ENCODE measurements at regions not wholly inside any gene's neighbourhood (a gene's known extent, or its start where the extent isn't known, plus 50 kb on each side); places are given as distances from the start of the nearest gene placed in this dataset.

- TF ChIP-seq Cebpa-rat (IDR thresholded peaks at IDR 0.05) = no peak
- no peak overlapping the region for H3K4me2 ChIP-seq
- no peak overlapping the region for H3K9ac ChIP-seq
- H3K36me3 ChIP-seq = no peaks in the 10 kb centered on the region
- no peaks in the 10 kb centered on the region for H3K9me3 ChIP-seq (replicated peaks in 1 of 11)
- no peaks in the 10 kb centered on the region for H3K27me3 ChIP-seq
- no peak overlapping the region for H3K4me3 ChIP-seq
- no peaks in the 10 kb centered on the region for H3K4me1 ChIP-seq
- no peak overlapping the region for H3K27ac ChIP-seq
- H4K20me1 ChIP-seq = no peaks in the 10 kb centered on the region
These were observed 278.1 kb downstream of the ICE1 start for GRCh38 chr5:5700549-5700948.

- Histone ChIP-seq H3K36me3 (no peaks in the 10 kb centered on the region), H3K9me3 (replicated peaks in 1 of 11) (no peaks in the 10 kb centered on the region), H3K27me3 (no peaks in the 10 kb centered on the region), H3K4me1 (no peaks in the 10 kb centered on the region), H3K9ac (no peak overlapping the region), H3K4me2 (no peak overlapping the region), H3K4me3 (no peak overlapping the region), H3K27ac (no peak overlapping the region), H4K20me1 (no peaks in the 10 kb centered on the region)
- TF ChIP-seq Cebpa-rat (IDR thresholded peaks at IDR 0.05) = no peak
These were observed 276.6 kb downstream of the ICE1 start for GRCh38 chr5:5699062-5699461.

GRCh38 chr5:5695266-5695665, 272.8 kb downstream of the ICE1 start:
- Histone ChIP-seq H3K4me1 (no peaks in the 10 kb centered on the region), H3K27ac (no peak overlapping the region), H3K27me3 (no peaks in the 10 kb centered on the region), H3K9me3 (replicated peaks in 1 of 11) (no peaks in the 10 kb centered on the region), H3K4me3 (no peak overlapping the region), H3K4me2 (no peak overlapping the region), H3K36me3 (no peaks in the 10 kb centered on the region), H4K20me1 (no peaks in the 10 kb centered on the region), H3K9ac (no peak overlapping the region)
- no peak for TF ChIP-seq Cebpa-rat (IDR thresholded peaks at IDR 0.05)

DNA sequence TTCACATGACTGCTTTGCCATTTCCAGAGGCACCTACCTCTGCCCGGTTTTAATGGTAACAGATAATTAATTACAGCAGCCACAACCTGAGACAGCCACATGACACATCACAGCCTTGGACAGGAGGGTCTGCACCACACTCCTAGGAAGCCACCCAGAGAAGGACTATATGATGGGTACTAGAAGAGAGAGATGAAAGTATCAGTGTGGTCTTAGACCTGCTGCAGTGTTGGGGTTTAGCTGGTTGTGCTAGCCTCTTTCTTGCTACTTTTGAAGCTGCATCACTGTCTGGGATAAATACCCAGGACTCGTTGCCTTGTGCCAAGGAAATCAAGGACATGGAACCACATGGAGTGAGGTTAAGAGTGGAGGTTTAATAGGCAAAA, 266.4 kb downstream of the ICE1 start:
- no peak overlapping the region for H3K4me3 ChIP-seq

DNA sequence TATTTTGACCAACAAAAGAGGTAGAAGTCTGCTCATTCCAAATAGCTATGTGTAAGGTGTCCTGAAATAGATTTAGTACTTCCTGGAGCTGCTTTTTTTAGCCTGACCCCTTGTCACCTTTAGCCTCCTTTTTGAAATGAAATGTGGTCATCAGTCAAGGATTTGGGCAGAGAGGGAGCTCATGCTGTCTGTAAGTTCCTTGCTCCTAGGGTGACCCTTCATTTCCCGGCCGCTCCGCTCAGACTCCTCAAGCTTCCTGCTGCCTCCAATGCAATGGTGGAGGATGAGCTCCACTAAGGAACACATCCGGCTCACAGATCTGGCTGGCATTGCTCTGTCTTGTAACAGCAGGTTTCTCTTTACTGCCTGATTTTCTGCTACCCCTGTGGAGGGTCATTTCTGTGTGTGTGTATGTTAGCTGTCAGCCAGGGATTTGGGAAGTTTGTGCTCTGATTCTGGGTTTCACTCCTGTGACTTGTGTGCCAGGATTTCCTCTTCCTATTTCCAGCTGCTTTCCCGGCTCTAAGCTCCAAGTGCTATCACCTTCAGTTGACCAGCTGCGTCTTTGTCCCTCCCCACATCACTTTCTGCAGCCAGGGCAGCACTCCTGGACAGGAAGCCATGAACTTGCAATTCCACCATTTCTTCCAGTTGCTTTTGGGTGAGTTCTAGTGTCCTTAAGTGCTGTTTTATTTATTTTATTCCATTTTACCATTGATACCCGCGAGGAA, 265.9 kb downstream of the ICE1 start:
- H3K9me3 ChIP-seq (replicated peaks in 1 of 11) = no peaks in the 10 kb centered on the region
- no peak overlapping the region for H3K9ac ChIP-seq
- H3K27ac ChIP-seq = no peak overlapping the region
- no peaks in the 10 kb centered on the region for H3K27me3 ChIP-seq
- peaks cover 0 to 5% (median 0%) of the 10 kb centered on the region in 10 experiments; a peak in 5 of 20 replicates for H3K4me1 ChIP-seq
- H3K4me3 ChIP-seq = no peak overlapping the region
- H3K36me3 ChIP-seq = no peaks in the 10 kb centered on the region
- peak overlapping the region in 3 of 11 experiments; percentile 5 to 40 (median 23); a peak in 2 of 22 replicates for H3K4me2 ChIP-seq
- no peaks in the 10 kb centered on the region for H4K20me1 ChIP-seq
- TF ChIP-seq Cebpa-rat (IDR thresholded peaks at IDR 0.05) = no peak

More for the DNA sequence above, 266.4 kb downstream of the ICE1 start:
- no peaks in the 10 kb centered on the region for H3K27me3 ChIP-seq
- peaks cover 0 to 5% (median 0%) of the 10 kb centered on the region in 10 experiments; a peak in 5 of 20 replicates for H3K4me1 ChIP-seq
- no peak overlapping the region for H3K4me2 ChIP-seq
- no peak overlapping the region for H3K27ac ChIP-seq
- H3K9me3 ChIP-seq (replicated peaks in 1 of 11) = no peaks in the 10 kb centered on the region
- TF ChIP-seq Cebpa-rat (IDR thresholded peaks at IDR 0.05) = no peak
- no peaks in the 10 kb centered on the region for H4K20me1 ChIP-seq
- H3K36me3 ChIP-seq = no peaks in the 10 kb centered on the region
- H3K9ac ChIP-seq = no peak overlapping the region

- Histone ChIP-seq H3K36me3 (no peaks in the 10 kb centered on the region), H3K27me3 (no peaks in the 10 kb centered on the region), H3K9me3 (replicated peaks in 1 of 11) (peaks cover 0 to 5% (median 0%) of the 10 kb centered on the region in 11 experiments; a peak in 1 of 22 replicates), H3K4me1 (peaks cover 0 to 5% (median 0%) of the 10 kb centered on the region in 10 experiments; a peak in 5 of 20 replicates), H3K9ac (no peak overlapping the region), H3K4me3 (no peak overlapping the region), H3K27ac (no peak overlapping the region), H4K20me1 (no peaks in the 10 kb centered on the region), H3K4me2 (no peak overlapping the region)
- TF ChIP-seq Cebpa-rat (IDR thresholded peaks at IDR 0.05) = no peak
These were observed 264.6 kb downstream of the ICE1 start for GRCh38 chr5:5687113-5687512.

DNA sequence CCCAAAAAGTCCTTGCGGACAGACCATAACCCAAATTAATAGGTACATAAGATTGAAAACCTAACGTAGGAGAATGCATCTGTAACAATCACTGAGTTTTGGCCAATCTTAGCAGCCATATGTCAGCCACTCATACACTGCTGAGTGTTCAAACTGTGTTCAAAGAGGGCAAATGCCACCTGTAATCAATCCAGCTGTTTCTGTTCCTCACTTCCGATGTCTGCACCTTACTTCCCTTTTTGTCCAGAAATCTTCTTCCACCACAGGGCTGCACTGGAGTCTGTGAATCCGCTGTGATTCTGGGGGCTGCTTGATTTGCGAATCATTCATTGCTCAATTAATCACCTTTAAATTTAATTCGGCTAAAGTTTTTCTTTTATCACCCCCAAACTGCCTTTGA, 263.9 kb downstream of the ICE1 start:
- no peak overlapping the region for H3K4me2 ChIP-seq
- no peak overlapping the region for H3K27ac ChIP-seq

DNA sequence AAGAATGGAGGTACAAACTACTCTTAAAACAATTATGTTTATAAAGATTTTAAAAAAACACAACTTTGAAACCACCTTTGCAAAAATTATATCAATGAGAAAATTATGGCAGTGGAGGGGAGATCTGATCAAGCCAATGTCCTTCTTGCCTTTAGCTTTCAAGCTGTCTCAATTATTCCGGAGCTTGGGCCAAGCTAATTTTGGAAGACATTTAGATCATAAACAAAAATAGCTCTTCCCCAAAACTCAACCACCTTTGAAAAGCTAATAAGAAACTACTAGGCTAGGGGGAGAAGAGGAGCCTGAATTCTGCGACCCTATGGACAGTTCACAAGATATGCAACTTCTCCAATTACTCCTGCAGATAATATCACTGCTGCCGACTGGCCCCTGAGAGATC, 263.3 kb downstream of the ICE1 start:
- Histone ChIP-seq H4K20me1 (no peaks in the 10 kb centered on the region), H3K27ac (no peak overlapping the region), H3K9me3 (replicated peaks in 1 of 11) (peaks cover 0 to 5% (median 0%) of the 10 kb centered on the region in 11 experiments; a peak in 1 of 22 replicates), H3K4me1 (peaks cover 0 to 5% (median 0%) of the 10 kb centered on the region in 10 experiments; a peak in 5 of 20 replicates), H3K4me3 (no peak overlapping the region), H3K27me3 (no peaks in the 10 kb centered on the region), H3K4me2 (no peak overlapping the region), H3K9ac (no peak overlapping the region), H3K36me3 (no peaks in the 10 kb centered on the region)
- TF ChIP-seq Cebpa-rat (IDR thresholded peaks at IDR 0.05) = no peak

More for the DNA sequence above, 263.9 kb downstream of the ICE1 start:
- Histone ChIP-seq H3K4me1 (peaks cover 0 to 5% (median 0%) of the 10 kb centered on the region in 10 experiments; a peak in 5 of 20 replicates), H3K4me3 (no peak overlapping the region), H3K9me3 (replicated peaks in 1 of 11) (peaks cover 0 to 5% (median 0%) of the 10 kb centered on the region in 11 experiments; a peak in 1 of 22 replicates), H3K36me3 (no peaks in the 10 kb centered on the region), H4K20me1 (no peaks in the 10 kb centered on the region), H3K9ac (no peak overlapping the region), H3K27me3 (no peaks in the 10 kb centered on the region)
- TF ChIP-seq Cebpa-rat (IDR thresholded peaks at IDR 0.05) = no peak

- H4K20me1 ChIP-seq = no peaks in the 10 kb centered on the region
- no peak overlapping the region for H3K9ac ChIP-seq
- TF ChIP-seq Cebpa-rat (IDR thresholded peaks at IDR 0.05) = no peak
- peaks cover 0 to 3% (median 0%) of the 10 kb centered on the region in 10 experiments; a peak in 5 of 20 replicates for H3K4me1 ChIP-seq
- no peak overlapping the region for H3K4me2 ChIP-seq
- H3K36me3 ChIP-seq = no peaks in the 10 kb centered on the region
- no peak overlapping the region for H3K27ac ChIP-seq
- H3K9me3 ChIP-seq (replicated peaks in 1 of 11) = peaks cover 0 to 5% (median 0%) of the 10 kb centered on the region in 11 experiments; a peak in 1 of 22 replicates
- no peak overlapping the region for H3K4me3 ChIP-seq
- no peaks in the 10 kb centered on the region for H3K27me3 ChIP-seq
These were observed 260.7 kb downstream of the ICE1 start for GRCh38 chr5:5683174-5683573.

DNA sequence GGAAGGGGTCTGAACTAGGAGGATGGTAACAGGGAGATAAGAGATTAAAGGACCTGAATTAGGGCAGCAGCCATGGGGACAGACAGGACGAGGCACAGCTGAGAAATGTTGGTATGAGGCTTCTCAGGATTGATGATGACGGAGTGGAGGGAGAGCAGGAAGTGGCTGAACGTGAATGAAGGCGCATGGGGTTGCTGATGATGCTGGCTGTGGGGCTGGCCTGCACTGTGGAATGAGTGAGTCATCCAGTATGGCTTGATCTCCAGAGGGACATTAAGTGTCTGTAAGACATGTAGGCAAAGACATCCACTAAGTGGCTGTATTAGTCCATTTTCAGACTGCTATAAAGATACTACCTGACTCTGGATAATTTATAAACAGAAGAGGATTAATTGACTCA, 256.4 kb downstream of the ICE1 start:
- H3K4me1 ChIP-seq = no peaks in the 10 kb centered on the region
- no peak overlapping the region for H3K9ac ChIP-seq
- no peaks in the 10 kb centered on the region for H3K27me3 ChIP-seq
- H3K9me3 ChIP-seq (replicated peaks in 1 of 11) = peaks cover 0 to 5% (median 0%) of the 10 kb centered on the region in 11 experiments; a peak in 1 of 22 replicates
- TF ChIP-seq Cebpa-rat (IDR thresholded peaks at IDR 0.05) = no peak
- no peaks in the 10 kb centered on the region for H4K20me1 ChIP-seq
- H3K4me3 ChIP-seq = no peak overlapping the region
- no peak overlapping the region for H3K27ac ChIP-seq
- H3K36me3 ChIP-seq = no peaks in the 10 kb centered on the region
- H3K4me2 ChIP-seq = no peak overlapping the region

All from BLaER1 treated with 17β-estradiol and CSF1 and Interleukin-3, amounts not matched to agents 10 nM and 100 nM (cell line).